Right hindlimb (tissue), 1 donor: ENCODE measurements at regions not wholly inside any gene's neighbourhood (a gene's known extent, or its start where the extent isn't known, plus 50 kb on each side); places are given as distances from the start of the nearest gene placed in this dataset.

Source experiments
- DNase-seq: peaks from one replicate; pipeline ENCODE4 v3.0.0-alpha.2; 2018

DNA sequence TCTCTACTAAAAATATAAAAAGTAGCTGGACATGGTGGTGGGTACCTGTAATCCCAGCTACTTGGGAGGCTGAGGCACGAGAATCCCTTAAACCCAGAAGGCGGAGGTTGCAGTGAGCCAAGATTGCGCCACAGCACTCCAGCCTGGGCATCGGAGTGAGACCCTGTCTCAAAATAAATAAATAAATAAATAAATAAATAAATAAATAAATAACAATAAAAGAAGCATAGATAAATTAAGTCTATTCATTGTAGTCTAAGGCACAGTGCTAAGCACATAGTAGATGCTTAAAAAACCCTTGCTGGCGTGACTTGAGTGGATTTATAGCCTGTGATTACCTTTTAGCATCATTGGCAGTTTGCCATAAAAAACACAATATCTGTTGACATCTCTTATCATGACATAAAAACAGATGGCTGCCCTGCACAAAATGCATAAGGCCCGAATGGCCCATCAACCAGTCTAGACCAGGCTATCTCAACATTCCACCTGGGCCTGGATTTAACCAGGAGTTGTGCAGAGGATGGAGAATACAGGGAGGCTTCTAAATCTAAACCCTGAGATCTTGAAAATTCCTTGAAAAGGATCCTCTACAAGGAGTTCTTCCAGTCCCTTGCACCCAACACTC, 94.9 kb downstream of the PRLHR start:
- no peak for DNase-seq

DNA sequence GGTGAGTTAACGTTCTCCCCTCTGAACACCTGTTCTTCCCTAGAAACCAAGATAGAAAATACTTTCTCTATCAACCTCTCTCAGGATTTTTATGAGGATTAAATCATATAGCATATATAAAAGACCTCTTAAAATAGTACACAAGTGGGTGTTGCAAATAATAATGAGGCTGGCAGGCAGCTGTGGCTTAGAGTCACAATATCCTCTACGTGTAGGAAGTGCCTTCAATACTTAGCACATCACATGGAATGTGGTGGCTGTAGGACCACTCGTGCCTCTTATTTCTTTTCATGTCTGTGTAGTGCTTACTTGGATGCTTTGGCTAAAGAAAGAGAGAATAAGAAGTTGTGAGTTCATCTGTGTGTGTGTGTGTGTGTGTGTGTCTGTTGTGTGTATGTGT, 96.3 kb downstream of the PRLHR start:
- no peak for DNase-seq

- no peak for DNase-seq
These were observed 96.8 kb downstream of the PRLHR start for GRCh38 chr10:118498623-118499022.

- DNase-seq, result no peak
These were observed 98.2 kb downstream of the PRLHR start for GRCh38 chr10:118497227-118497626.

GRCh38 chr10:118496525-118496924, 98.9 kb downstream of the PRLHR start:
- no peak for DNase-seq

DNA sequence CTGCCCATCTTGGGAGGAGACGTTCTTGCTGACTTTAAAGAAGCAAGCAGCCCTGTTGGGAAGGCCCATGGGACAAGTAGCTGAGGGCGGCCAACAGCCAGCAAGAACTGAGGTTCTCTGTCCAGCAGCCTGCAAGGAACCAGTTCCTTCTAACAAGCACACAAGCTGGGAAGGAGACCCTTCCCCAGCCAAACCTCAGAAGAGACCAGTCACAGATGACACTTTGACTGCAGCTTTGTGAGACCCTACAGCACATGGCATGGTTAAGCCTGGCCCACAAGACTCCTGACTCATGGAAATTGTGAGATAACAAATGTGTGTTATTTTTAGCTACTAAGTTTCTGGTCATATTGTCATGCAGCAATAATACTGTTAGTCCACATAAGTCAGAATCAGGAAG, 99.9 kb downstream of the PRLHR start:
- no peak for DNase-seq

- DNase-seq, result no peak
These were observed 104.4 kb downstream of the PRLHR start for GRCh38 chr10:118491055-118491454.

GRCh38 chr10:118488710-118489497, 106.5 kb downstream of the PRLHR start:
- no peak for DNase-seq

DNA sequence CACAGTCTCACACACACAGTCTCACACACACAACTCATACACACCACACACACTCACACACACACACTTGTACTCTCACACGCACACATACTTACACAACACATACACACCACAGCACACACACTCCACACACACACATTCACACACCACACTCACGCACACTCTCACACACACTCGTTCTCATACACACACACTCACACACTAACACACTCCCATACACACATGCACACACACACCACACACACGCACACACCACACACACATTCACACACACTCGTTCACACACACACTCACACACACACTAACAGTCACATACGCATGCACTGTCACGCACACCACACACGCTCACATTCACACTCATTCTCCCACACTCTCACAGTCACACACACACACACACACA, 109.8 kb downstream of the PRLHR start:
- no peak for DNase-seq

- DNase-seq, result no peak
These were observed 111.1 kb downstream of the PRLHR start for GRCh38 chr10:118484152-118484871.

GRCh38 chr10:118483496-118483895, 112.0 kb downstream of the PRLHR start:
- DNase-seq, result no peak

- no peak for DNase-seq
These were observed 112.8 kb downstream of the PRLHR start for GRCh38 chr10:118482393-118483331.

DNA sequence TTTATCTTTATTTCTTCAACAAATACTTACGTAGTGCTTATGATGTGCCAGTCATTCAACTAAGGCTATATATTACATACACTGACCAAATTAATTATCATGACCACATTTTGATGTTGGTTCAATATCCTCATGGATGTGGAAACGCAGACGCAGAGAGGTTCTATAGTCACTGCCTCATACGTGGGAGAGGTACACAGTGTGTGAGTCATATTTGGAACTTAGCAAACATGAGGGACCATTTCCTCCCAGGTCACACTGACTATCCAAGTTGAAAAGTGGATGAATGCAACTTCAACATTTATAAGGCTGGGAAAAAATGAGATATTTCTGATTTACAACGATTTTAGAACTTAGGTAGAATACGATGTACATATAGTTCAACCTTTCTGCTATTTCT, 113.6 kb downstream of the PRLHR start:
- no peak for DNase-seq

- no peak for DNase-seq
These were observed 120.2 kb downstream of the PRLHR start for GRCh38 chr10:118475214-118475613.

DNA sequence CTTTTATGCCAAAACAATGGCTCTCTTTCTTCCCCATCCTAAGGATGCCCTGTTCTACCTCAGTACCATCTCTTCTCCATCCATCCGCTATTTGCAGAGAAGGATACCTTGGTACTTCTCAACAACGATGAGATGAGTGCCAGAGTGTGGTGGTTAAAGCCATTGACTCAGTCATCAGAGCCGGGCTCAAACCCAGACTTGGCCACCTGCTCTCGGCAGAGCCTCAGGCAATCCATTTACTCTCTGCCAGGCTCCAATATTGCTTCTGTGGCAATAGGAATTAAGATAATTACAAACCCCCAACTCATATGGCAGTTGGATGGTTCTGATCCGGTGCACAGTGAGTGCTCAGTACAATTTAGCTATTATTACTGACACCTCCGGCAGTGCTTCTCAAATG, 121.3 kb downstream of the PRLHR start:
- DNase-seq, result no peak

GRCh38 chr10:118473305-118473960, 122.0 kb downstream of the PRLHR start:
- DNase-seq, result no peak

DNA sequence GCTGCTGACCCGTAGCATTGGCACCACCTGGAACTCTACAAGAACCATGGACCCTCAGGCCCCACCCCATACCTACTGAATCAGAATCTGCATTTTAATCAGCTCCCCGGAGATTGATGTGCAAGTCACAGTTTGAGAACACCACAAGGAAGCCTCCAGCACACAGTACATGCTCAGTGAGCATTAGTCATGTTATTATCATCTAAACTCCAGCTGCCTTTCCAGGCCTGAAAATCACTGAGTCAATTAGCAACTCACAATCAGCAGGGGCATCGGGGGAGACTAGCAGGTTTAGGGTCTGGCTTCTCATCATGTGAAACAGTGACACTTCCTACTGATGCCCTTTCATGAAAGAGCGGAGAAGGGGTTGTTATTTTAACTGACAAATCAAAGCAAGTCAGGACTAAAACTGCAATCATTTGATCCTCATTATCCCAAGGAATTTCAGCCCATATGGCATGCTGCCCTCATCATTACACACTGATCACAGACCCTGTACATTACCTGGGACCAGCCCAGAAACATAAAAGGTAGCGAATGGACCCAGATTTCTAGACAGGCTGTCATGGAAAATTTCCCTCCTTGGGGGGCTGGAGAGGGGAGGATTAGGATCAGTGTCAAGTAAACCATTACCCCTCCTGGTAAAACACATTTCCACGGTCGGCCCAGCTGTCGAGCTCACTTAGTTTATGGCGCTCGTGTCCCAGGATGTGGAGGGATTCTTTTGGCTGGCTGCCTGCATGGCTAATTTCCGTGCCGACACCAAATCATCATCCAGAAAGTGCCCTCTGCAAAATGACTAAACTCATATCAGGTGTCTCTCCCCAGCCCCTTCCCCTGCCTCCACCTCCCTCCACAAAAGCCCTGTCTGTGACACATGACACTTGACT, 122.8 kb downstream of the PRLHR start:
- peak; percentile 30 for DNase-seq

GRCh38 chr10:118471863-118472262, 123.6 kb downstream of the PRLHR start:
- no peak for DNase-seq

GRCh38 chr10:118470470-118470869, 125.0 kb downstream of the PRLHR start:
- DNase-seq, result no peak

DNA sequence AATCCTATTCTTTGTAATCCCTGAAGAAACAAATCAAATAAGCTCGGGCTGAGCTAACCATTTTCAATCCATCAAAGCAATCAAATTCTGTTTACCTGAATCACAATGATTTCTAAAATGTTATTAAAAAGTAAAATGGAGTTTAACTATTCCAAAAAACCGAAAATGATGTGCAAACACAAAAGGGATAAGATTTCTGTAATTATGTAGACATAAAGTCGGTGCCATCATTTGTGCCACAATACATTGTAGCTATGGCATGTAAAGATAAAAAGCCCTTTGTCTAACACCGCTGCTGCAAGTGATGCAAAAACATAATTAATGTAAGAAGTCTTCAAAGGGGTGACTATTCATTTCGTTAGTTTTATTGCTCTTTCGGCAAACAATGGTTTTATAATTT, 125.1 kb upstream of the FAM204A start:
- no peak for DNase-seq

DNA sequence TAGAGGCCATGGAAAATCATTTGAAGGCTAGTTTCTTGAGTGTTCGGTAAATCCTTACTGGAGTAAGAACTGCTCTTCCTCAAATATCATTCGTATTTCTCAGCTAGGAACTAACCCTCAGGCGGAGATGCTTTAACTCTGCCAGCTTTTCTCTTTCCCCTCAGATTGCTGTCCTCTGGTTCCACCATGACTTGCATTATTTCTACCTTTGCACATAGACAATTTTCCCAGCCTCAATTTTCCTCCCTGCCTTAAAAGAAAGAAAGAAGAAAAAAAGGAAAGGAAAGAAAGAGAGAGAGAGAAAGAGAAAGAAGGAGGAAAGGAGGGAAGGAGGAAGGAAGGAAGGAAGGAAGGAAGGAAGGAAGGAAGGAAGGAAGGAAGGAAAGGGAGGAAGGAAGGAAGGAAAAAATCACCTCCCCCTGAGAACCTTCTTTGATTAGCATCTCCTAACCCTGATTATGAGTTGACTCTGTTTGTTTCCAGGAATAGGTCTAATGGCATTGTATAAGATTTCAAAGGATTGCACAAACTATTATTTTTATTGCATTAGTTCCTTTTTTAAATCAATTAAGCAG, 123.3 kb upstream of the FAM204A start:
- DNase-seq, result no peak
